ENCODE measurements at regions not wholly inside any gene's neighbourhood (a gene's known extent, or its start where the extent isn't known, plus 50 kb on each side); places are given as distances from the start of the nearest gene placed in this dataset.

DNA sequence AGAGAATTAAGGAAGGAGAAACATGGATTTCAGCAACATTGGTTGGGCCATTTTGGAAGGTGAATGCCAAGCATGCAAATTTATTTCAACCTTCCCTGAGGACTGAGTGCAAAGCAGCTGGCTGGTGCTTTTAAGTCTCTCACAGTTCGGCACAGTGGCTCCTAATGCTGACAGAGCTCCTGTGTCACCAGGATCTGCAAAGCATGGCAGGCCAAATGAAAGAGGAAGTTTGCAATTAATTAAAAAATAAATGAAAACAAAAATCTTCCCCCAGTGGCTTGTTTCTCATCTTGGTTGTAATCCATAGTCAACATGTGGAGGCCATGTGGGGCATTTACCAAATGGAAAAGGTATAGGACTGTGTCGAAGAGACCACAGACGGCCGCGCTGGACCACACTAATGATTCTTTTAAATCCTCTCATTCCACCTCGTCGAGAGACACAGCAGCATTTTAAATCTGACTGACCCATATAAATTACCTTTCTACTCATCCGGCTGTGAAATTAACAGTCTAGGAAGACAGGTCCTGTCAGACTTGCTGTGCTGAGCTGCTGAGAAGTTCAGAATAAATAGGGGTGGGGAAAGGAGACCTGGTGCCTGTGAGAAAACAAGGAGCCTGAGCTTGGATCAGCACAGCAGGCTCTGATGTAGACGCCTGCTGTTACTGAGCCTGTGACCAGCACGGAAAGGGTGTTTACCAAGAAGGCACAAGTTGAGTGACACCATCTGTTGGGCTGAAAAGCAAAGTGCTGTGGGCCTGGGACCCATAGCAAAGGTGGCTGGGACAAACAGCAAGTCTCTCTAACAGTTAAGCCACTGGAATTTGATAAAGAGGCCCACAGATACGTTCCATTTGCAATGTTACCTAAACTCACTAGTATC, 136.0 kb upstream of the COL1A2 start:
- H3K4me2 ChIP-seq (ENCODE audit: low read length) = no peak overlapping the region
- H3K27ac ChIP-seq (ENCODE audit: low read depth, low read length) = no peak overlapping the region
- H3K79me2 ChIP-seq (ENCODE audit: insufficient read depth, low read length) = no peaks in the 10 kb centered on the region
- H3K4me3 ChIP-seq (ENCODE audit: insufficient read depth, low read depth, low read length) = no peak overlapping the region
- Mint-ChIP-seq H3K4me3 (ENCODE audit: unreplicated experiment) (no peak overlapping the region), H3K4me1 (ENCODE audit: low read depth, unreplicated experiment) (no peaks in the 10 kb centered on the region), H3K36me3 (ENCODE audit: low read depth, unreplicated experiment) (no peaks in the 10 kb centered on the region), H3K27ac (ENCODE audit: unreplicated experiment) (no peak overlapping the region), H3K9me3 (ENCODE audit: unreplicated experiment) (no peaks in the 10 kb centered on the region), H3K27me3 (ENCODE audit: low read depth, unreplicated experiment) (no peaks in the 10 kb centered on the region)
- H3K36me3 ChIP-seq (ENCODE audit: insufficient read depth, low read length) = no peaks in the 10 kb centered on the region
- no peak overlapping the region for H2AFZ ChIP-seq (ENCODE audit: low read depth, low read length)
- DNase-seq (ENCODE audit: low read depth) = no peak
- no peak for FAIRE-seq
- TF ChIP-seq EZH2 (IDR thresholded peaks at IDR 0.05; ENCODE audit: insufficient read depth, low read length) = no peak
- TF ChIP-seq, protein P1, sequence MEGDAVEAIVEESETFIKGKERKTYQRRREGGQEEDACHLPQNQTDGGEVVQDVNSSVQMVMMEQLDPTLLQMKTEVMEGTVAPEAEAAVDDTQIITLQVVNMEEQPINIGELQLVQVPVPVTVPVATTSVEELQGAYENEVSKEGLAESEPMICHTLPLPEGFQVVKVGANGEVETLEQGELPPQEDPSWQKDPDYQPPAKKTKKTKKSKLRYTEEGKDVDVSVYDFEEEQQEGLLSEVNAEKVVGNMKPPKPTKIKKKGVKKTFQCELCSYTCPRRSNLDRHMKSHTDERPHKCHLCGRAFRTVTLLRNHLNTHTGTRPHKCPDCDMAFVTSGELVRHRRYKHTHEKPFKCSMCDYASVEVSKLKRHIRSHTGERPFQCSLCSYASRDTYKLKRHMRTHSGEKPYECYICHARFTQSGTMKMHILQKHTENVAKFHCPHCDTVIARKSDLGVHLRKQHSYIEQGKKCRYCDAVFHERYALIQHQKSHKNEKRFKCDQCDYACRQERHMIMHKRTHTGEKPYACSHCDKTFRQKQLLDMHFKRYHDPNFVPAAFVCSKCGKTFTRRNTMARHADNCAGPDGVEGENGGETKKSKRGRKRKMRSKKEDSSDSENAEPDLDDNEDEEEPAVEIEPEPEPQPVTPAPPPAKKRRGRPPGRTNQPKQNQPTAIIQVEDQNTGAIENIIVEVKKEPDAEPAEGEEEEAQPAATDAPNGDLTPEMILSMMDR (IDR thresholded peaks at IDR 0.05; ENCODE audit: insufficient read depth, low read depth, low read length) = no peak
- H3K9ac ChIP-seq (ENCODE audit: low read length) = no peak overlapping the region
- H4K20me1 ChIP-seq (ENCODE audit: insufficient read depth, low read length) = no peaks in the 10 kb centered on the region
- H3K27me3 ChIP-seq (ENCODE audit: insufficient read depth, low read length) = no peaks in the 10 kb centered on the region
- no peaks in the 10 kb centered on the region for H3K4me1 ChIP-seq (ENCODE audit: insufficient read depth, low read length)
- no peaks in the 10 kb centered on the region for H3K9me3 ChIP-seq (ENCODE audit: insufficient read depth, low read depth, low read length)

DNA sequence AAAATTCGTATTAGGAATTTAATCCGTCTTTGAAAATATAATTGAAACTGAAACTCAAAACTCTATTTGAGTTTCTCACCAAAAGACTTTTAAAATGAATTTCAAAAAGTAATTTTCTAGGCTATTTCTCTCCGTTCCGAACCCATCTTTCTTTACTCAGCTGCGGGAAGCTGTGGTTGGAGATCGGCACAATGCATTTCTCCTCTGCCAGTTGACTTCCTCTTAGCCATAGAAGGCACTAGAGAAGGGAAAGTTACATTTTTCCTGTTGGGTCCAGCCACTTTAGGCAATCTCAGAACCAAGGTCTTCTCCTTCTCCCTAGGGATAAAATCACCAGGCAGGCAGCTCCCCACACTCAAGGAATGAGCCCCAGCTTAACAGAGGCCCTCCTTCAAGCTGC, 133.6 kb upstream of the COL1A2 start:
- H3K4me1 Mint-ChIP-seq (ENCODE audit: low read depth, unreplicated experiment) = no peaks in the 10 kb centered on the region
- H2AFZ ChIP-seq (ENCODE audit: low read depth, low read length) = no peak overlapping the region
- FAIRE-seq = no peak

More for the DNA sequence above, 133.6 kb upstream of the COL1A2 start:
- no peaks in the 10 kb centered on the region for H3K36me3 ChIP-seq (ENCODE audit: insufficient read depth, low read length)
- Mint-ChIP-seq H3K36me3 (ENCODE audit: low read depth, unreplicated experiment) (no peaks in the 10 kb centered on the region), H3K9me3 (ENCODE audit: unreplicated experiment) (no peaks in the 10 kb centered on the region), H3K27me3 (ENCODE audit: low read depth, unreplicated experiment) (no peaks in the 10 kb centered on the region), H3K4me3 (ENCODE audit: unreplicated experiment) (no peak overlapping the region), H3K27ac (ENCODE audit: unreplicated experiment) (no peak overlapping the region)
- no peaks in the 10 kb centered on the region for H3K4me1 ChIP-seq (ENCODE audit: insufficient read depth, low read length)
- no peaks in the 10 kb centered on the region for H3K79me2 ChIP-seq (ENCODE audit: insufficient read depth, low read length)
- no peak overlapping the region for H3K4me3 ChIP-seq (ENCODE audit: insufficient read depth, low read depth, low read length)
- no peak overlapping the region for H3K9ac ChIP-seq (ENCODE audit: low read length)
- no peak overlapping the region for H3K27ac ChIP-seq (ENCODE audit: low read depth, low read length)
- no peaks in the 10 kb centered on the region for H3K27me3 ChIP-seq (ENCODE audit: insufficient read depth, low read length)
- H3K4me2 ChIP-seq (ENCODE audit: low read length) = no peak overlapping the region
- no peaks in the 10 kb centered on the region for H4K20me1 ChIP-seq (ENCODE audit: insufficient read depth, low read length)
- H3K9me3 ChIP-seq (ENCODE audit: insufficient read depth, low read depth, low read length) = no peaks in the 10 kb centered on the region
- no peak for TF ChIP-seq EZH2 (IDR thresholded peaks at IDR 0.05; ENCODE audit: insufficient read depth, low read length)
- TF ChIP-seq, protein P1 (IDR thresholded peaks at IDR 0.05; ENCODE audit: insufficient read depth, low read depth, low read length) = no peak
- no peak for DNase-seq (ENCODE audit: low read depth)

All from astrocyte (in vitro differentiated cells and primary cell).